HEK293T (cell line): ENCODE measurements at regions not wholly inside any gene's neighbourhood (a gene's known extent, or its start where the extent isn't known, plus 50 kb on each side); places are given as distances from the start of the nearest gene placed in this dataset.

Source experiments
- CTCF ChIA-PET: fragments of 350-600 bp; formaldehyde crosslinking; extraction: SDS; loops from one replicate; lab custom pipeline; 2021; ENCODE audit warnings: antibody characterized with exemption, inconsistent platforms; lab: Yijun Ruan, JAX
- POLR2A ChIA-PET: fragments of 350-600 bp; formaldehyde crosslinking; extraction: SDS; loops from one replicate; lab custom pipeline; 2020; ENCODE audit warnings: antibody characterized with exemption, inconsistent platforms; lab: Yijun Ruan, JAX
- DNase-seq: peaks from one replicate; pipeline ENCODE4 v3.0.0; 2012; ENCODE audit warnings: mixed read lengths; ENCODE audit errors: extremely low spot score
- ARNT ChIP-seq: fragments of 450-650 bp; IDR thresholded peaks from 2 replicates; pipeline ENCODE4 v1.6.1; 2017; ENCODE audit warnings: mild to moderate bottlenecking
- BHLHE40 ChIP-seq: fragments of 450-650 bp; IDR thresholded peaks from 2 replicates; pipeline ENCODE4 v1.6.1; 2016; ENCODE audit warnings: mild to moderate bottlenecking, moderate library complexity, borderline replicate concordance
- CTBP1 ChIP-seq: fragments of 450-650 bp; IDR thresholded peaks from 2 replicates; pipeline ENCODE4 v1.6.1; 2016; ENCODE audit warnings: borderline replicate concordance
- ELF4 ChIP-seq: fragments of 450-650 bp; IDR thresholded peaks from 2 replicates; pipeline ENCODE4 v1.6.1; 2017; ENCODE audit warnings: antibody characterized with exemption
- FOXA1 ChIP-seq: fragments of 450-650 bp; IDR thresholded peaks from 2 replicates; pipeline ENCODE4 v1.6.1; 2016; ENCODE audit warnings: mild to moderate bottlenecking
- FOXK2 ChIP-seq: fragments of 450-650 bp; IDR thresholded peaks from 2 replicates; pipeline ENCODE4 v1.6.1; 2016; ENCODE audit warnings: mild to moderate bottlenecking
- FOXM1 ChIP-seq: fragments of 450-650 bp; IDR thresholded peaks from 2 replicates; pipeline ENCODE4 v1.6.1; 2017; ENCODE audit warnings: mild to moderate bottlenecking, borderline replicate concordance
- HDGF ChIP-seq: fragments of 450-650 bp; IDR thresholded peaks from 2 replicates; pipeline ENCODE4 v1.6.1; 2017; ENCODE audit warnings: antibody characterized with exemption, borderline replicate concordance
- L3MBTL2 ChIP-seq: fragments of 450-650 bp; conservative IDR thresholded peaks from 2 replicates; pipeline ENCODE4 v1.6.1; 2016; ENCODE audit warnings: mild to moderate bottlenecking
- LEF1 ChIP-seq: fragments of 450-650 bp; IDR thresholded peaks from 2 replicates; pipeline ENCODE4 v1.6.1; 2017; ENCODE audit warnings: mild to moderate bottlenecking, borderline replicate concordance
- NFRKB ChIP-seq: fragments of 450-650 bp; IDR thresholded peaks from 2 replicates; pipeline ENCODE4 v1.6.1; 2016; ENCODE audit warnings: mild to moderate bottlenecking, moderate library complexity
- SP1 ChIP-seq: fragments of 450-650 bp; IDR thresholded peaks from 2 replicates; pipeline ENCODE4 v1.6.1; 2017
- SUZ12 ChIP-seq: fragments of 450-650 bp; IDR thresholded peaks from 2 replicates; pipeline ENCODE4 v1.6.1; 2016; ENCODE audit warnings: mild to moderate bottlenecking
- TARDBP ChIP-seq: fragments of 450-650 bp; IDR thresholded peaks from 2 replicates; pipeline ENCODE4 v1.6.1; 2016
- ZNF384 ChIP-seq: fragments of 450-650 bp; IDR thresholded peaks from 2 replicates; pipeline ENCODE4 v1.6.1; 2016
- TF ChIP-seq, protein P1 (sequence below): fragments of 450-650 bp; IDR thresholded peaks from 2 replicates; pipeline ENCODE4 v1.6.1; 2016

DNA sequence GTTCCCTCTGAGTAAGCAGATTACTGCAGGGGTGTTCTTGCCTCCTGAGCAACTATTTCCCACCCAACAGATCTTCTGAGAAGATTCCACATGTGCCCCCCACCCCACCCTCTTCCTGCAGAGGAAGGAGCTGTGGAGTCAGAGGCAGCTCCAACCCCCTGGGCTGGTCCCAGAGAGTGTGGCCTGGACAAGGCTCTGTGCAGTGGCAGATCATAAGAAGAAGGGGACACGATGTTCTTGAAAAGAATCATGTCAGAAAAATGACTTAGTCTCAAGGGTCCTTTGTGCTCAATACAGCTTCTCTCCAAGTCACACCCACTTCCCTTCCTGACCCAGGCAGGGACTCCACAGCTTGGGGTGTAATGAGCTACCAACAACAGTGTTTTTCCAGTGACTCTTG, 95.2 kb downstream of the SYF2 start:
- POLR2A ChIA-PET = no interaction called here
- no peak for DNase-seq
- no peak for TF ChIP-seq ZNF384
- TF ChIP-seq ELF4 = no peak
- no peak for TF ChIP-seq L3MBTL2
- TF ChIP-seq LEF1 = no peak
- TF ChIP-seq FOXM1 = no peak
- TF ChIP-seq, protein P1, sequence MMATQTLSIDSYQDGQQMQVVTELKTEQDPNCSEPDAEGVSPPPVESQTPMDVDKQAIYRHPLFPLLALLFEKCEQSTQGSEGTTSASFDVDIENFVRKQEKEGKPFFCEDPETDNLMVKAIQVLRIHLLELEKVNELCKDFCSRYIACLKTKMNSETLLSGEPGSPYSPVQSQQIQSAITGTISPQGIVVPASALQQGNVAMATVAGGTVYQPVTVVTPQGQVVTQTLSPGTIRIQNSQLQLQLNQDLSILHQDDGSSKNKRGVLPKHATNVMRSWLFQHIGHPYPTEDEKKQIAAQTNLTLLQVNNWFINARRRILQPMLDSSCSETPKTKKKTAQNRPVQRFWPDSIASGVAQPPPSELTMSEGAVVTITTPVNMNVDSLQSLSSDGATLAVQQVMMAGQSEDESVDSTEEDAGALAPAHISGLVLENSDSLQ = no peak
- TF ChIP-seq SP1 = no peak
- no peak for TF ChIP-seq NFRKB
- TF ChIP-seq TARDBP = no peak
- no peak for TF ChIP-seq SUZ12
- no peak for TF ChIP-seq ARNT
- TF ChIP-seq FOXK2 = no peak
- no peak for TF ChIP-seq CTBP1
- no peak for TF ChIP-seq HDGF
- TF ChIP-seq FOXA1 = no peak
- TF ChIP-seq BHLHE40 = no peak
- CTCF ChIA-PET = no interaction called here

DNA sequence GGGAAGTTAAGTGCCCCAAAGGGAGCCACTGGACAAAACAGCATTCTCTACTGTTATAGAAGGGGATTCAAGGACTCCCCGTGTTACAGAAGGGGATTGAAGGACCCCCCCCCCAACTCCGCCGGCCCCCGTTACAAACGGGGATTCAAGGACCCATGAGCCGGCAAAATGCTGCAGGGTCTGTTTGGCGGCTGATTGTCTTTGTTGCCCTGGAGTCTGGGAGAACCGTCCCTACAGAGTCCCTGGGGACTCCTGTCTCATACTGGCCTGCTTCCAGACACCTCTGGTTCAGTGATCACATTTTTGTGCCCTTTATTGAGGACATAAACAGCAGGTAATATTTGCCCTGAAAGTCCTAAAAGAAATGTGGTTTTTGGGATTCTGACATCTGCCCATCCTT, 96.4 kb downstream of the SYF2 start:
- POLR2A ChIA-PET = no interaction called here

DNA sequence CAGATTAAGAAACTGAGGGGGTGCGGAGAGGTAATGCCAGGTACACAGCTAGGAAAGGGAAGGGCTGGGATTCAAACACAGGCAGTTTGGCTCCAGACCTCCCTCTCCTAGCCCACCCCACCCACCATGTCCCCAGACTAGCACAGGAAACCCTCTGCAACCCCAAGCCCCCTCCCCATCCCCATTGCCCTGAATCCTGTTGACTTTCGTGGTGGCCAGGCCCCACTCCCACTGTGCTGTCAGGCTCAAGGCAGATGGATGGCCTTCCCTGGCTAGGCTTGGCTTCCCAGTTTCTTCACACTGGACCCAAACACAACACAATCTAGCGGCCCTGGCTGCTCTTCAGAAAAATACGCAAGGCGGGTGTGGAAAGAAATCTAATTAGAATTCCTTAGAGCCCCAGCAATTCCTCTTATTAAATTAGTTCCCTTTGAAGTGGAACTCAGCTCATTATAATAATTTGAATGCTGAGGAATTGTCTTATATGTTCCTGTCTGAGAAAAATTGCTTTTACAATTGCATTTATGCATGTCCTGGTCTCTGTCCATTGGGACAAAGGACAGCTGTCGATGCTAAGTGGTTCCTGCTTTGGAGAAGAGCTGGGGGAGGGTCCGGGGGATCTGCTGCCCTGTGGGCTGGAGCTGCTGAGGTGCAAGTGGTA, 97.4 kb downstream of the SYF2 start:
- TF ChIP-seq SUZ12 (no peak), SP1 (no peak), TARDBP (no peak), ARNT (no peak), LEF1 (no peak), CTBP1 (no peak), ZNF384 (no peak)
- TF ChIP-seq, protein P1 = no peak
- ChIA-PET CTCF (interaction anchor here (1.0 kb wide), 1 partner anchor 33 kb away, joined by 3 read pairs; no protein-coding TSS in a partner anchor), POLR2A (no interaction called here)
- no peak for DNase-seq

More for the DNA sequence above, 96.4 kb downstream of the SYF2 start:
- TF ChIP-seq FOXM1 (no peak), SUZ12 (no peak), HDGF (no peak), L3MBTL2 (no peak), ARNT (no peak)
- DNase-seq = no peak
- CTCF ChIA-PET = interaction anchor here (1.0 kb wide), 1 partner anchor 34 kb away, joined by 3 read pairs; no protein-coding TSS in a partner anchor

DNA sequence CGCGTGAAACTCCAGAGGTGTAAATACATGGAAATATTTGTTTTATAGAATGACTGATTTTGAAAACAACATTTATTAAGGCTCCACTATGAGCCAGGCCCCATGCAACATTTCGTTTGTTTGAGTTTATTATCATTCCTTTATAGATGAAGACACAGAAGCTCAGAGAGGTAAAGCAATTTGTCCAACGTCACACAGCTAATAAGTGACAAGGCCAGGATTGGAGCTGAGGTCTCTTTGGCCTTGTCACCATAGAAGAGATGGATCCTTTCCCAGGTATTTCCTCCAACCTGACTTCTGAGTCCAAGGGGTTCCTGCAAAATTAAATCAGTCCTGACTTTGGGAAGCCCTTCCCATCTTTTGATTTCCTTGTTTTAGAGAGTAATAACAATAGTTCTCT, 98.0 kb downstream of the SYF2 start:
- no peak for TF ChIP-seq LEF1
- TF ChIP-seq FOXA1 = no peak
- no peak for TF ChIP-seq HDGF
- no peak for TF ChIP-seq NFRKB
- TF ChIP-seq ELF4 = no peak
- no peak for TF ChIP-seq ZNF384
- no peak for TF ChIP-seq CTBP1
- no peak for TF ChIP-seq L3MBTL2
- no peak for TF ChIP-seq SUZ12
- no peak for TF ChIP-seq FOXM1
- TF ChIP-seq SP1 = no peak
- TF ChIP-seq, protein P1 = no peak
- no peak for TF ChIP-seq BHLHE40
- TF ChIP-seq TARDBP = no peak
- no peak for TF ChIP-seq ARNT
- no peak for DNase-seq
- ChIA-PET CTCF (no interaction called here), POLR2A (no interaction called here)

DNA sequence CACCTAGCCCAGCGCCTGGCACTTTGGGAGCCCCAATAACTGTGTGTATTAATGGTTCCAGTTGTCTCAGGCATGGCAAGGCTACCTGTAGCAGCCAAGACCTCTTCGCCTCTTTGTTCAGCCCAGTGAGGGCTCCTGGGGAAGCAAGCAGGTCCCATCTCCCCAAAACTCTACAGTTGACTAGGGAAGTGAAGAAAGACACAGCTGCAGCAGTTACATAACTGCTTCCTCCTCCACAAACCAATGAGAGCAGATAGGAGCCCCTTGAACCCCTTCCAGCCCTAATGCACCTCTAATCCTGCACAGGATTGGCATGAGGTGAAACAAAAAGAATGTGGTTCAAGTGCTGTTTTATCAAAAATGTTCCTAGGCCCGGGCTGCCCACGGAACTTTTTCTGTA, 100.5 kb downstream of the SYF2 start:
- CTCF ChIA-PET = no interaction called here
- TF ChIP-seq HDGF (no peak), SP1 (no peak), FOXA1 (no peak), ARNT (no peak), ZNF384 (no peak), CTBP1 (no peak), BHLHE40 (no peak), FOXM1 (no peak)
- TF ChIP-seq, protein P1 = no peak
- POLR2A ChIA-PET = no interaction called here
- DNase-seq = no peak

DNA sequence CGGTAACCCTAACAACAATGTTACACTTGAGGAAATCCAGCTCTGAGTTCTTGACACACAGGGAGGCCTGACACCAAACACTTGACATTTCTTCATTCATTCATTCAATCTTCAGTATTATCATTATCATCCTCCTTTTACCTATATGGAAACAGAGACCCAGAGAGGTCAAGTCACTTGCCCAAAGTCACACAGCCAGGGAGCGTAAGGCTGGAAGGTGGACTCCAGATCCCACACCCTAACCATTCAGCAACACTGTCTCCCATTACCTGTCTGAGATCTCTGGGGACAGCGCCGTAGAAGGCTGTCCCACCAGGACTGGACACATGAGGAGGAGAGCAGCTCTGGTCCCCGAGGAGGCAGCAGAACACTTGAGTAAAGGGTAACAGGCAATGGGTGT, 101.4 kb downstream of the SYF2 start:
- CTCF ChIA-PET = no interaction called here
- POLR2A ChIA-PET = no interaction called here
- TF ChIP-seq HDGF = no peak
- TF ChIP-seq TARDBP = no peak
- DNase-seq = no peak
